ENCODE measurements at regions not wholly inside any gene's neighbourhood (a gene's known extent, or its start where the extent isn't known, plus 50 kb on each side); places are given as distances from the start of the nearest gene placed in this dataset.

- no peak for TF ChIP-seq POLR2AphosphoS5 (IDR thresholded peaks at IDR 0.05; ENCODE audit: low read depth, low read length)
- TF ChIP-seq, protein P1, sequence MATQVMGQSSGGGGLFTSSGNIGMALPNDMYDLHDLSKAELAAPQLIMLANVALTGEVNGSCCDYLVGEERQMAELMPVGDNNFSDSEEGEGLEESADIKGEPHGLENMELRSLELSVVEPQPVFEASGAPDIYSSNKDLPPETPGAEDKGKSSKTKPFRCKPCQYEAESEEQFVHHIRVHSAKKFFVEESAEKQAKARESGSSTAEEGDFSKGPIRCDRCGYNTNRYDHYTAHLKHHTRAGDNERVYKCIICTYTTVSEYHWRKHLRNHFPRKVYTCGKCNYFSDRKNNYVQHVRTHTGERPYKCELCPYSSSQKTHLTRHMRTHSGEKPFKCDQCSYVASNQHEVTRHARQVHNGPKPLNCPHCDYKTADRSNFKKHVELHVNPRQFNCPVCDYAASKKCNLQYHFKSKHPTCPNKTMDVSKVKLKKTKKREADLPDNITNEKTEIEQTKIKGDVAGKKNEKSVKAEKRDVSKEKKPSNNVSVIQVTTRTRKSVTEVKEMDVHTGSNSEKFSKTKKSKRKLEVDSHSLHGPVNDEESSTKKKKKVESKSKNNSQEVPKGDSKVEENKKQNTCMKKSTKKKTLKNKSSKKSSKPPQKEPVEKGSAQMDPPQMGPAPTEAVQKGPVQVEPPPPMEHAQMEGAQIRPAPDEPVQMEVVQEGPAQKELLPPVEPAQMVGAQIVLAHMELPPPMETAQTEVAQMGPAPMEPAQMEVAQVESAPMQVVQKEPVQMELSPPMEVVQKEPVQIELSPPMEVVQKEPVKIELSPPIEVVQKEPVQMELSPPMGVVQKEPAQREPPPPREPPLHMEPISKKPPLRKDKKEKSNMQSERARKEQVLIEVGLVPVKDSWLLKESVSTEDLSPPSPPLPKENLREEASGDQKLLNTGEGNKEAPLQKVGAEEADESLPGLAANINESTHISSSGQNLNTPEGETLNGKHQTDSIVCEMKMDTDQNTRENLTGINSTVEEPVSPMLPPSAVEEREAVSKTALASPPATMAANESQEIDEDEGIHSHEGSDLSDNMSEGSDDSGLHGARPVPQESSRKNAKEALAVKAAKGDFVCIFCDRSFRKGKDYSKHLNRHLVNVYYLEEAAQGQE (IDR thresholded peaks at IDR 0.05; ENCODE audit: insufficient read depth in 1 of 2, low read depth in 2 of 2, low read length in 2 of 2): no peak
Observed at GRCh38 chr2:136244536-136244885, 126.6 kb upstream of the CXCR4 start.
